GM18861 (cell line): ENCODE measurements at regions not wholly inside any gene's neighbourhood (a gene's known extent, or its start where the extent isn't known, plus 50 kb on each side); places are given as distances from the start of the nearest gene placed in this dataset.

ENCODE experiments used
- ATAC-seq: cut with Tn5 transposase; IDR thresholded peaks from one replicate; pipeline ENCODE4 v1.9.1; 2021; ENCODE audit not compliant: unreplicated experiment

GRCh38 chr6:40973304-40973703, 65.7 kb downstream of the UNC5CL start:
- ATAC-seq = no peak

- no peak for ATAC-seq
These were observed 66.2 kb downstream of the UNC5CL start for GRCh38 chr6:40972814-40973213.

- ATAC-seq = no peak
These were observed 66.8 kb downstream of the UNC5CL start for GRCh38 chr6:40972190-40972589.

GRCh38 chr6:40968620-40969164, 70.3 kb downstream of the UNC5CL start:
- no peak for ATAC-seq

GRCh38 chr6:40966860-40967259, 72.2 kb downstream of the UNC5CL start:
- no peak for ATAC-seq

- no peak for ATAC-seq
These were observed 74.0 kb downstream of the UNC5CL start for GRCh38 chr6:40965046-40965445.

DNA sequence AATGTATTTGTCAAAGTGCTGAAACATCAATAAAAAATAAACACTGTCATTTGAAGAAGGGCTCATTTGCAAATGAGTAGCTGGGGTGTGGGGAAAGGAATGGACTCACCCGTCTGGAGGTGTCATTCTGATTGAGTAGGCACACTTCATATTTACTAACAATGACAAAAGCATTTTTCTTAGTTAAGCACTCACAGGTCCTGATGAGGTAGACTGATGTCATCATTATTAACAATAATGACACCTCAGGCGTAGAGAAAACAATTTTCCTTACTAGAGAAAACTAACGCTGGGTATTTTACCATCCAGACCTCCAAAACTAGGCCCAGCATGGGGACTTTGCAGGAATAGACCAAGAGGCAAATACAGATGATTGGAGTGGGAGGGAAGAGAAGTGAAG, 76.0 kb downstream of the UNC5CL start:
- ATAC-seq = no peak

GRCh38 chr6:40962241-40962640, 76.8 kb downstream of the UNC5CL start:
- ATAC-seq = no peak

- no peak for ATAC-seq
These were observed 77.2 kb downstream of the UNC5CL start for GRCh38 chr6:40961831-40962230.

DNA sequence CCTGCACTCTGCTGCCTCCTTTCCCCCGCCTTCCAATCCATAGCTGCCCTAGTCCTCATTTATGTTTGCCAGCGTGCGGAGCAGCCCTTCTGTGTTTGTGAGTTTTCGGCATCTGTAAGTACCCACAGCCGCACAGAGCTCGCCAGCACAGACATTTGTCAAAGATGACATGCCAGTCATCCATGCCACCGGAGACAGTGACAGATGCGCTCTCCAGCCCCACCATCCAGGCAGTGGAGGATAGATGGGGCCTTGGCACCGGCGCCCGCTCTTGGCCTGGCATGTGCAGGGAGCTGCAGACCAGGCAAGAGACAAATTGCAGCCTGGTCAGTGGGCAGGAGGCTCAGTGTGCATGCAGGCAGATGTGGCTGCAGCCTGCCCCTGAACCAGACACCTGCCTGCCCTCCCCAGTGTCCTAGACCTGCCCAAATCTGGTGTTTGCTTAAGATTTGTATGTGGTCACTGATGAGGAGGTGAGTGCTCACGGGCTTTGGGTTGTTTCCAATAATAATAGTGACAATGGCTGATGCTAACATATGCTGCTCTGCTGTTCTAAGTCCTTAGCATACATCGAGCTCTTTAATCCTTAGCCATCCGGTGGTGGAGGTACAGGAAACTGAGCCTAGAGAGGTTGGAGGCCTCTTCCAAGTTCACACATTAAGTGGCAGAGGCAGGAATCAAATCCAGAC, 78.1 kb downstream of the UNC5CL start:
- no peak for ATAC-seq

- ATAC-seq = no peak
These were observed 79.2 kb downstream of the UNC5CL start for GRCh38 chr6:40959781-40960327.

- no peak for ATAC-seq
These were observed 80.3 kb downstream of the UNC5CL start for GRCh38 chr6:40958738-40959137.

- ATAC-seq = no peak
These were observed 81.2 kb downstream of the UNC5CL start for GRCh38 chr6:40957616-40958492.

DNA sequence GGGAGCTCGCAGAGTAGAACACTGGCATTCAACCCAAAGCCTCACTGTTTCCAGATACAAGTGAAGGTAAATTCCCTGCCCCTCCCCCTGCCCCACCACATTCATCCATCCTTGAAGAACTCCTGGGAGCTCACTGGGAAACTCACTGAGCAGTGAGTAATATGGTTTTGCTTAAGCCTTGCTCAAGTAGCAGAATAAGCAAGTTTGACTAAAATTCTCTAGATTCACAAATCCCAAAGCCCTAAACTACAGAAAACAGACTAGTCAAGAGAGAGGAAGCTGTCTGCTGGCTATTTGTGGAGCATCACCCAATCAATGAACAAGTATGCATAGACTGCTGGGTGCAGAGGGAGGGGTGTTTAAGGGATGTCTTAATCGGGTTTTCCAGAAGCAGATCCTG, 82.1 kb downstream of the UNC5CL start:
- no peak for ATAC-seq

GRCh38 chr6:40955178-40955545, 83.9 kb downstream of the UNC5CL start:
- no peak for ATAC-seq

GRCh38 chr6:40954446-40955177, 84.4 kb downstream of the UNC5CL start:
- no peak for ATAC-seq

DNA sequence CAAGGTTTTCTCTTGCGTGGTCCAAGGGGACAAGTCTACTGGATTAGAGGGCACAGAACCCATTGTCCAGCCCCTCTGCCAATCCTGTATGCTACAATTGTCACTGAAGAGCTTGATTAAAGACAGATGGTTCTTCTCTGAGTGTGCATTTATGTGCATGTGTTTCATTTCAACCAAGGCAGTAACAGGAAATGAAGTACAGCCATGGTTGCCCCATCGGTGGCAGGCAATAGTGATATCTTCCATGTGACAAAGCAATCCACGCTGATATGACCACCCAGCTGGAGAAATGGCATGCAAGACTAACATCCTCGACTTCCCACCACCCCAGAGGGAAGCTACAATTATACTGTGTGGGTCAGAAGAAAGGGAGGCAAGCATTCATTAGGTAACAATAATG, 85.5 kb downstream of the UNC5CL start:
- no peak for ATAC-seq

DNA sequence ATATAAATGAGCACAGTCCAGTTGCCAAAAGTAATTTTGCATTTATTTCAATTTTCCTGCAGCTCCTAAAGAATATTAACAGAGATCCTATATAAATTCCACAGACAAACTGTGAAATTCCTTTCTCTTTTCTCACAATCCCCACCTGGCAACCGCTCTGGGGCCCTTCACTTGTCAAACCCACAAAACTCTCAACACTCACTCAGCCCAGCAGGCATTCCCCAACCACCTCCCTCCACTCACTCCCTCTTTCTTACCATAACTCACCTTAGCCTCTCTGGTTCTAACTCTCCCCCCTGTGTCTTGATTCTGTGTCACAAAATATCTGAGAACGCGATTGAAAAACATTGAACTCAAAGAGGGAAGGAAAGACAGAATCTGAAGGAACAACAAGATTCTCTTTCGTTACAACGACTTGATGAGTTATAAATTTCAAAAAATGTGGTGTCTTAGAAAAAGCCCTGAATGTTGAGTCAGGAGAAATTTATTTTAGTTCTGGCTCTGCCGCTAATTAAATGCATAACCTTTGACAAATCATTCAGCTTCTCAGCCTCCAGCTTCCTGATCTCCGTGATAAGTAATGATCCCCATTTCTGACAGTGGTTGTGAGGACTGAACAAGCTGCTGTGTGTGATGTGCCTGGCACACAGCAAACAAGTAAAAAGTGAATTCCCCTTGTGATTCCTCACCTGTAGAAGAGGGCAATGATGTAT, 87.9 kb downstream of the UNC5CL start:
- no peak for ATAC-seq

GRCh38 chr6:40948570-40948969, 90.5 kb downstream of the UNC5CL start:
- no peak for ATAC-seq

DNA sequence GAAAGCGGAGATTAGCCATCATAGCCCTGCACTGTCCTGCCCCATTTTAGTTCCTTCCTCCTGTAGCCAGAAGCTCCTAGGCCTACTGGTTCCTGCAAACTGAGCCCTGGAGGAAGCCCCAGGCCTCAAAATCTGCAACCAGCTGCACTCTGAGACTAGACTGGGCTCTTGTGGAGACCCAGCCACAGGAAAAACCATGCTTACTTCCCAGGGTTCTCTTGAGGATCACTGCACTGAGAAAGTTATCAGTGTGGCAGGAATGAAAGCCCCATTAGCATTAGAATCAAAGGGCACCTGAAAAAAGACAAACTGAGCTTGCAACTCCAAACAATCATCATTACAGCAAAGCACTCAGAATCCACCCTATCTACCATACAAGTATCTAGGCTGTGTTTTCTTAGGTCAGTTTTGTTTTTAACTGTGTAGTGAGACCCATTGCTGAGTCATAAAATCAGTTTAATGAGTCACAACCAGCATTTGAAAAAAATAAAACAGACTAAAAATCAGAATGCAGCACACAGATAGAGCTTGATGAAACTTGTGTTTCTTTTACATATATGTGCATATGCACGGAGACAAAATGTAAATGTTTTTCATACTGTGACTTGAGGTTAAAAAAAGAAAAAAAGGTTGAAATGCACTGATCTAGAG, 91.0 kb downstream of the UNC5CL start:
- no peak for ATAC-seq
